ENCODE measurements at regions not wholly inside any gene's neighbourhood (a gene's known extent, or its start where the extent isn't known, plus 50 kb on each side); places are given as distances from the start of the nearest gene placed in this dataset.

DNA sequence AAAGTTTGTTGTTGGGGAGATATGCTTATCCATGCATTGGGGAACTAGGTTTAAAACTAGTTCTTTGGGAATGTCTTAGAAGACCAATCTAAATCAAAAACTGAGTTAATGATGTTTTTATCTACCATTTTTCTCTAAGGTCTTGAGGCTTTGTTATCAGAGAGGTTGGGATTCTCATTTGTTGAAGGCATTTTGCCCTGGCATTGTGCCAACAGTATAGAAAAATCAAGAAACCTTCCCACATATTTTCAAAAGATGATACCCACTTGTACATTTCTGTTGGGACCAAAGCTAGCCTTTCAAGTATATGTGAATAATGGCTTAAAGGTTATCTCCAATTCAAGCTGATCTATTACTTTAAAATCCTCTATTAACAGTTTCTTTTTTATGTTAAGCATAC lies 419.8 kb upstream of the KIF2A start:
- no peaks in the 10 kb centered on the region for H3K4me1 ChIP-seq (ENCODE audit: control insufficient read depth in 1 of 2, insufficient read depth in 2 of 2, low read length in 2 of 2)
- H3K27me3 ChIP-seq (ENCODE audit: control insufficient read depth in 1 of 2, insufficient read depth in 2 of 2, low read length in 1 of 2): no peaks in the 10 kb centered on the region
- no peak overlapping the region for H3K4me3 ChIP-seq (ENCODE audit: low read length in 2 of 2)
- no peak for DNase-seq
- H3K36me3 ChIP-seq (ENCODE audit: control insufficient read depth in 1 of 2, insufficient read depth in 2 of 2, low read length in 1 of 2): no peaks in the 10 kb centered on the region
- no peak overlapping the region for H3K27ac ChIP-seq (ENCODE audit: low read depth in 1 of 2, low read length in 2 of 2)
- H3K9me3 ChIP-seq (ENCODE audit: control insufficient read depth, low read length): peaks cover 1% of the 10 kb centered on the region
- no peak for ATAC-seq (ENCODE audit: low FRiP score)
- intact Hi-C loops (cut with DNase I): no loop called here

- intact Hi-C loops (cut with DNase I): no loop called here
- Histone ChIP-seq H3K9me3 (ENCODE audit: control insufficient read depth, low read length) (peaks cover 1% of the 10 kb centered on the region), H3K4me1 (ENCODE audit: control insufficient read depth in 1 of 2, insufficient read depth in 2 of 2, low read length in 2 of 2) (no peaks in the 10 kb centered on the region), H3K27ac (ENCODE audit: low read depth in 1 of 2, low read length in 2 of 2) (no peak overlapping the region), H3K27me3 (ENCODE audit: control insufficient read depth in 1 of 2, insufficient read depth in 2 of 2, low read length in 1 of 2) (no peaks in the 10 kb centered on the region), H3K36me3 (ENCODE audit: control insufficient read depth in 1 of 2, insufficient read depth in 2 of 2, low read length in 1 of 2) (no peaks in the 10 kb centered on the region), H3K4me3 (ENCODE audit: low read length in 2 of 2) (no peak overlapping the region)
- WGBS, 2 donors: 97 to 98% methylated on average over 1 of the region's 1 CpG
- DNase-seq: no peak
- no peak for ATAC-seq (ENCODE audit: low FRiP score)
Measured at GRCh38 chr5:61887271-61887670, 418.7 kb upstream of the KIF2A start.

DNA sequence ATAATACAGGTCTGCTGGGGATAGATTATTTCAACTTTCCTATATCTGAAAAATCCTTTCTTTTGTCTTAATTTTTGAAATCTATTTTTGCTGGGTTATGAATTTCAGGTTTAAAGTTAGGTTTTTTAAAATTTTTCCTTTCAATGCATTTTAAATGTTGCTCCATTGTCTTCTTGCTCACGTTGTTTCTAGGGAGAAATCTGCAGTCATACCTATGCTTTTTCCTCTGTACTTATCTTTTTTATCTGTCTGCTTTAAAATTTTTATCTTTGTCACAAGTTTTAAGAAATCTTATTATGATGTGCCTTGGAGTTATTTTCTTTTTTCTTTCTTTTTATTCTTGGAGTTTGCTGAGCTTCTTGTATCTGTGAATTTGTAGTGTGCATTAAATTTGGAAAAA lies 412.0 kb upstream of the KIF2A start:
- WGBS, 2 donors: 66 to 78% methylated on average over 1 of the region's 1 CpG
- ATAC-seq (ENCODE audit: low FRiP score): no peak
- Histone ChIP-seq H3K27ac (ENCODE audit: low read depth in 1 of 2, low read length in 2 of 2) (no peak overlapping the region), H3K4me1 (ENCODE audit: control insufficient read depth in 1 of 2, insufficient read depth in 2 of 2, low read length in 2 of 2) (no peaks in the 10 kb centered on the region), H3K4me3 (ENCODE audit: low read length in 2 of 2) (no peak overlapping the region), H3K36me3 (ENCODE audit: control insufficient read depth in 1 of 2, insufficient read depth in 2 of 2, low read length in 1 of 2) (no peaks in the 10 kb centered on the region), H3K27me3 (ENCODE audit: control insufficient read depth in 1 of 2, insufficient read depth in 2 of 2, low read length in 1 of 2) (no peaks in the 10 kb centered on the region), H3K9me3 (ENCODE audit: control insufficient read depth, low read length) (no peaks in the 10 kb centered on the region)
- intact Hi-C loops (cut with DNase I): no loop called here
- DNase-seq: no peak

- ATAC-seq (ENCODE audit: low FRiP score): no peak
- 79 to 80% methylated on average over 4 of the region's 4 CpGs for WGBS, 2 donors
- no peaks in the 10 kb centered on the region for H3K9me3 ChIP-seq (ENCODE audit: control insufficient read depth, low read length)
- no peak overlapping the region for H3K27ac ChIP-seq (ENCODE audit: low read depth in 1 of 2, low read length in 2 of 2)
- H3K4me1 ChIP-seq (ENCODE audit: control insufficient read depth in 1 of 2, insufficient read depth in 2 of 2, low read length in 2 of 2): no peaks in the 10 kb centered on the region
- intact Hi-C loops (cut with DNase I): no loop called here
- H3K27me3 ChIP-seq (ENCODE audit: control insufficient read depth in 1 of 2, insufficient read depth in 2 of 2, low read length in 1 of 2): no peaks in the 10 kb centered on the region
- no peak overlapping the region for H3K4me3 ChIP-seq (ENCODE audit: low read length in 2 of 2)
- no peaks in the 10 kb centered on the region for H3K36me3 ChIP-seq (ENCODE audit: control insufficient read depth in 1 of 2, insufficient read depth in 2 of 2, low read length in 1 of 2)
- no peak for DNase-seq
Measured at GRCh38 chr5:61896811-61897210, 409.2 kb upstream of the KIF2A start.

GRCh38 chr5:61897251-61897650 lies 408.8 kb upstream of the KIF2A start:
- Histone ChIP-seq H3K27ac (ENCODE audit: low read depth in 1 of 2, low read length in 2 of 2) (no peak overlapping the region), H3K9me3 (ENCODE audit: control insufficient read depth, low read length) (no peaks in the 10 kb centered on the region), H3K4me3 (ENCODE audit: low read length in 2 of 2) (no peak overlapping the region), H3K4me1 (ENCODE audit: control insufficient read depth in 1 of 2, insufficient read depth in 2 of 2, low read length in 2 of 2) (no peaks in the 10 kb centered on the region), H3K36me3 (ENCODE audit: control insufficient read depth in 1 of 2, insufficient read depth in 2 of 2, low read length in 1 of 2) (no peaks in the 10 kb centered on the region), H3K27me3 (ENCODE audit: control insufficient read depth in 1 of 2, insufficient read depth in 2 of 2, low read length in 1 of 2) (no peaks in the 10 kb centered on the region)
- intact Hi-C loops (cut with DNase I): no loop called here
- DNase-seq (no peak), ATAC-seq (ENCODE audit: low FRiP score) (no peak)

DNA sequence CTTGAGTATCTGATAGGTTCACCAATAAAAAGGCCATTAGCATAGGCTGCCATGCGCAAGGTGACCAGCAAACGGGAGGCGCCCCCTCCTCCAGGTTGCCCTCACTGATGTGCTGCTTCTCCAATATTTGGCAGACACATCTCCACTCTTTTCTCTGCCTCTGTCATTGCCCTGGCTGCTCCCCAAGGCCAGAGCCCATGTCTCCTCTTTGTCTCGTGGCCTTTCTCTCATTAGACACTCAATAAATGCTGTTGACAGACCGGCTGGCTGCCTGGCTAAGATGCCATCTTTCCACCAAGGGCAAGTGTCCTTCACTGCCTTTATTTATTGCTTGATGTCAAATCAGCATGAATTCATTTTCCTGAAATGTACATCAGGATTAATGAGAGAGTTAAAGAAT lies 404.0 kb upstream of the KIF2A start:
- H3K4me3 ChIP-seq (ENCODE audit: low read length in 2 of 2): no peak overlapping the region
- H3K9me3 ChIP-seq (ENCODE audit: control insufficient read depth, low read length): no peaks in the 10 kb centered on the region
- H3K36me3 ChIP-seq (ENCODE audit: control insufficient read depth in 1 of 2, insufficient read depth in 2 of 2, low read length in 1 of 2): no peaks in the 10 kb centered on the region
- ATAC-seq (ENCODE audit: low FRiP score) (no peak), DNase-seq (no peak)
- no peaks in the 10 kb centered on the region for H3K4me1 ChIP-seq (ENCODE audit: control insufficient read depth in 1 of 2, insufficient read depth in 2 of 2, low read length in 2 of 2)
- H3K27ac ChIP-seq (ENCODE audit: low read depth in 1 of 2, low read length in 2 of 2): no peak overlapping the region
- no peaks in the 10 kb centered on the region for H3K27me3 ChIP-seq (ENCODE audit: control insufficient read depth in 1 of 2, insufficient read depth in 2 of 2, low read length in 1 of 2)
- intact Hi-C loops (cut with DNase I): no loop called here
- WGBS, 2 donors: 77 to 80% methylated on average over 5 of the region's 5 CpGs

GRCh38 chr5:61904730-61905129 lies 401.3 kb upstream of the KIF2A start:
- Histone ChIP-seq H3K4me1 (ENCODE audit: control insufficient read depth in 1 of 2, insufficient read depth in 2 of 2, low read length in 2 of 2) (no peaks in the 10 kb centered on the region), H3K36me3 (ENCODE audit: control insufficient read depth in 1 of 2, insufficient read depth in 2 of 2, low read length in 1 of 2) (no peaks in the 10 kb centered on the region), H3K4me3 (ENCODE audit: low read length in 2 of 2) (no peak overlapping the region), H3K9me3 (ENCODE audit: control insufficient read depth, low read length) (no peaks in the 10 kb centered on the region), H3K27me3 (ENCODE audit: control insufficient read depth in 1 of 2, insufficient read depth in 2 of 2, low read length in 1 of 2) (no peaks in the 10 kb centered on the region), H3K27ac (ENCODE audit: low read depth in 1 of 2, low read length in 2 of 2) (no peak overlapping the region)
- ATAC-seq (ENCODE audit: low FRiP score) (no peak), DNase-seq (no peak)
- intact Hi-C loops (cut with DNase I): no loop called here
- WGBS, 2 donors: 84 to 86% methylated on average over 1 of the region's 1 CpG

DNA sequence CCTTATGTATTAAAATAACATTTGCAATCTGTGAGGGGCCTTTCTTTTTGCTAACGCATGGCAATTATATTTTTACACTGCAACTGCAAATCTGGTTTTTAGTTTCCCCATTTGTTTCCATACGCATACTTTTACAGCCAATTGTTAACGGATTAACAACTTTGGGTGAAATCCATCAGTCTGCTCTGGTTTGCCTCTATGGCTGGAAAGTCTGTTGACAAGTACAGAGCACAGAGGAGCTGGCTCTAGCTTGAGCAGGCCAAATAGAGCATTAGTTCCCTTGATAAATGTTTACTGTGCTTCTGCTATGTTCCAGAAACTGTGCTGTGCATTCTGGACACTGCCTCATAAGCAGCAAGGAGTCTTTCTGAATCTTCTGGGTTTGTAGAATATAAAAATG lies 400.4 kb upstream of the KIF2A start:
- Histone ChIP-seq H3K27ac (ENCODE audit: low read depth in 1 of 2, low read length in 2 of 2) (no peak overlapping the region), H3K4me1 (ENCODE audit: control insufficient read depth in 1 of 2, insufficient read depth in 2 of 2, low read length in 2 of 2) (no peaks in the 10 kb centered on the region), H3K9me3 (ENCODE audit: control insufficient read depth, low read length) (no peaks in the 10 kb centered on the region), H3K36me3 (ENCODE audit: control insufficient read depth in 1 of 2, insufficient read depth in 2 of 2, low read length in 1 of 2) (no peaks in the 10 kb centered on the region), H3K4me3 (ENCODE audit: low read length in 2 of 2) (no peak overlapping the region), H3K27me3 (ENCODE audit: control insufficient read depth in 1 of 2, insufficient read depth in 2 of 2, low read length in 1 of 2) (no peaks in the 10 kb centered on the region)
- intact Hi-C loops (cut with DNase I): no loop called here
- no peak for DNase-seq
- 21 to 31% methylated on average over 3 of the region's 3 CpGs for WGBS, 2 donors
- ATAC-seq (ENCODE audit: low FRiP score): no peak

- ATAC-seq (ENCODE audit: low FRiP score) (no peak), DNase-seq (no peak)
- no peaks in the 10 kb centered on the region for H3K36me3 ChIP-seq (ENCODE audit: control insufficient read depth in 1 of 2, insufficient read depth in 2 of 2, low read length in 1 of 2)
- H3K9me3 ChIP-seq (ENCODE audit: control insufficient read depth, low read length): no peaks in the 10 kb centered on the region
- no peaks in the 10 kb centered on the region for H3K27me3 ChIP-seq (ENCODE audit: control insufficient read depth in 1 of 2, insufficient read depth in 2 of 2, low read length in 1 of 2)
- no peak overlapping the region for H3K27ac ChIP-seq (ENCODE audit: low read depth in 1 of 2, low read length in 2 of 2)
- H3K4me1 ChIP-seq (ENCODE audit: control insufficient read depth in 1 of 2, insufficient read depth in 2 of 2, low read length in 2 of 2): no peaks in the 10 kb centered on the region
- 74 to 75% methylated on average over 5 of the region's 5 CpGs for WGBS, 2 donors
- intact Hi-C loops (cut with DNase I): no loop called here
- H3K4me3 ChIP-seq (ENCODE audit: low read length in 2 of 2): no peak overlapping the region
Measured at GRCh38 chr5:61906820-61907219, 399.2 kb upstream of the KIF2A start.

DNA sequence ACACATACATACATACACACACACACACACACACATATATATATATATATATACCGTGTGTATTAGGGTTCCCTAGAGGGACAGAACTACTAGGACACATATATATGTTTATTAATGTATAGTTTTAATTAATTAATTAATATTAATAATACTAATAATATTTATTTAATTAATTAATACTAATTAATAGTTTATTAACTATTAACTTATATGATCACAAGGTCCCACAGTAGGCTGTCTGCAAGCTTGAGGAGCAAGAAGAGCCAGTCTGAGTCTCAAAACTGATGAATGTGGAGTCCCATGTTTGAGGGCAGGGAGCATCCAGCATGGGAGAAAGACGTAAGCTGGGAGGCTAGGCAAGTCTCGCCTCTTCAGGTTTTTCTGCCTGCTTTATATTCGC lies 398.0 kb upstream of the KIF2A start:
- 86 to 91% methylated on average over 4 of the region's 4 CpGs for WGBS, 2 donors
- no peak for DNase-seq

More for the DNA sequence above, 398.0 kb upstream of the KIF2A start:
- Histone ChIP-seq H3K27me3 (ENCODE audit: control insufficient read depth in 1 of 2, insufficient read depth in 2 of 2, low read length in 1 of 2) (no peaks in the 10 kb centered on the region), H3K4me1 (ENCODE audit: control insufficient read depth in 1 of 2, insufficient read depth in 2 of 2, low read length in 2 of 2) (no peaks in the 10 kb centered on the region), H3K9me3 (ENCODE audit: control insufficient read depth, low read length) (peaks cover 3% of the 10 kb centered on the region), H3K36me3 (ENCODE audit: control insufficient read depth in 1 of 2, insufficient read depth in 2 of 2, low read length in 1 of 2) (no peaks in the 10 kb centered on the region), H3K27ac (ENCODE audit: low read depth in 1 of 2, low read length in 2 of 2) (no peak overlapping the region), H3K4me3 (ENCODE audit: low read length in 2 of 2) (no peak overlapping the region)
- no peak for ATAC-seq (ENCODE audit: low FRiP score)
- intact Hi-C loops (cut with DNase I): no loop called here
